H1 (cell line): ENCODE measurements at regions not wholly inside any gene's neighbourhood (a gene's known extent, or its start where the extent isn't known, plus 50 kb on each side); places are given as distances from the start of the nearest gene placed in this dataset.

Source experiments
- CTCF ChIA-PET: fragments of 300-600 bp; sonication (Branson Sonifier 250); formaldehyde crosslinking; loops from one replicate; lab custom pipeline; 2021; ENCODE audit not compliant: partially characterized antibody; lab: Charles Lee
- POLR2A ChIA-PET: fragments of 300-600 bp; sonication (Branson Sonifier 250); formaldehyde crosslinking; loops from one replicate; lab custom pipeline; 2021; ENCODE audit warnings: inconsistent platforms; ENCODE audit not compliant: partially characterized antibody; lab: Charles Lee
- DNase-seq, 2 experiments: peaks; one replicate each; pipeline versions ENCODE4 v3.0.0 to v3.0.0-alpha.2; 2010 to 2022; ENCODE audit warnings: low spot score in 2 of 2, low read depth in 1 of 2, mixed read lengths in 1 of 2
- FAIRE-seq: peaks from 2 replicates; lab custom pipeline; 2011; peaks lifted over from hg19 to GRCh38; lab: Jason Lieb, UNC
- H2AFZ ChIP-seq: 2 replicates; pipeline ENCODE4 v1.8.1; 2012; ENCODE audit warnings: low read length, inconsistent platforms
- H2AK5ac ChIP-seq: 2 replicates; pipeline ENCODE4 v1.6.1; 2013; ENCODE audit warnings: low read depth, low read length
- H2BK120ac ChIP-seq: replicated peaks from 2 replicates; pipeline ENCODE3; 2013; ENCODE audit warnings: low read depth, low read length, inconsistent platforms
- H2BK12ac ChIP-seq: 2 replicates; pipeline ENCODE4 v1.6.1; 2013; ENCODE audit warnings: low read depth, low read length
- H2BK15ac ChIP-seq: 2 replicates; pipeline ENCODE4 v1.6.1; 2013; ENCODE audit warnings: low read length
- H2BK20ac ChIP-seq: 2 replicates; pipeline ENCODE4 v1.6.1; 2013; ENCODE audit warnings: low read length
- H2BK5ac ChIP-seq: 2 replicates; pipeline ENCODE4 v1.6.1; 2013; ENCODE audit warnings: low read depth, low read length
- H3K14ac ChIP-seq: 2 replicates; pipeline ENCODE4 v1.6.1; 2013; ENCODE audit warnings: inconsistent platforms; ENCODE audit not compliant: insufficient read length
- H3K18ac ChIP-seq: 2 replicates; pipeline ENCODE4 v1.6.1; 2013; ENCODE audit warnings: low read length; ENCODE audit errors: extremely low read depth
- H3K23ac ChIP-seq: 2 replicates; pipeline ENCODE4 v1.6.1; 2013; ENCODE audit warnings: inconsistent platforms; ENCODE audit not compliant: insufficient read length
- H3K23me2 ChIP-seq: 2 replicates; pipeline ENCODE4 v1.6.1; 2013; ENCODE audit warnings: low read depth, low read length
- H3K27ac ChIP-seq: 2 replicates; pipeline ENCODE4 v1.6.1; 2011; ENCODE audit warnings: low read depth, low read length, inconsistent platforms
- H3K27me3 ChIP-seq, 4 experiments: replicated peaks in 1 of 4; 1 replicate in 1 of 4; 2 replicates in 3 of 4; pipeline versions ENCODE4 v1.6.1 to v1.8.1; 2011 to 2013; ENCODE audit warnings: low read length in 3 of 4, mild to moderate bottlenecking in 3 of 4, inconsistent platforms in 2 of 4, mixed read lengths in 2 of 4, moderate library complexity in 1 of 4; ENCODE audit not compliant: control insufficient read depth in 3 of 4, insufficient read depth in 3 of 4; ENCODE audit errors: extremely low read depth in 1 of 4
- H3K36me3 ChIP-seq, 4 experiments: 2 replicates each; pipeline versions ENCODE4 v1.6.1 to v1.8.1; 2011 to 2013; ENCODE audit warnings: mild to moderate bottlenecking in 4 of 4, low read length in 3 of 4, moderate library complexity in 2 of 4, control low read depth in 1 of 4, inconsistent platforms in 1 of 4; ENCODE audit not compliant: insufficient read depth in 4 of 4, control insufficient read depth in 2 of 4
- H3K4ac ChIP-seq: replicated peaks from 2 replicates; pipeline ENCODE3; 2013; ENCODE audit warnings: low read length, low read depth, mixed read lengths, inconsistent platforms; ENCODE audit not compliant: insufficient read length
- H3K4me1 ChIP-seq, 4 experiments: replicated peaks in 1 of 4; 1 replicate in 1 of 4; 2 replicates in 3 of 4; pipeline versions ENCODE4 v1.6.1 to v1.8.1; 2011 to 2013; ENCODE audit warnings: low read length in 3 of 4, inconsistent platforms in 2 of 4, mixed read lengths in 1 of 4; ENCODE audit not compliant: insufficient read depth in 4 of 4, control insufficient read depth in 3 of 4
- H3K4me2 ChIP-seq, 2 experiments: 2 replicates each; pipeline versions ENCODE4 v1.6.1 to v1.8.1; 2011 to 2013; ENCODE audit warnings: low read depth in 2 of 2, low read length in 2 of 2, control low read depth in 1 of 2, inconsistent platforms in 1 of 2, mild to moderate bottlenecking in 1 of 2; ENCODE audit not compliant: insufficient read depth in 1 of 2
- H3K4me3 ChIP-seq, 4 experiments: fragments of 200-600, 300-600 bp in 1 of 4; sonication (generic), shearing (Covaris generic), sonication (Bioruptor Twin) in 1 of 4; 2 replicates each; pipeline versions ENCODE4 v1.5.1 to v1.8.1; 2011 to 2016; ENCODE audit warnings: low read length in 4 of 4, low read depth in 3 of 4, control low read depth in 2 of 4, inconsistent platforms in 2 of 4, mild to moderate bottlenecking in 2 of 4, mixed read lengths in 1 of 4, moderate library complexity in 1 of 4; ENCODE audit not compliant: insufficient read depth in 2 of 4; ENCODE audit errors: extremely low read depth in 1 of 4
- H3K56ac ChIP-seq: replicated peaks from 2 replicates; pipeline ENCODE3; 2013; ENCODE audit warnings: low read depth, mild to moderate bottlenecking, mixed read lengths, low read length, inconsistent platforms; ENCODE audit not compliant: insufficient read length
- H3K79me1 ChIP-seq: 2 replicates; pipeline ENCODE4 v1.6.1; 2013; ENCODE audit warnings: low read depth, low read length, control low read depth
- H3K79me2 ChIP-seq, 2 experiments: 2 replicates each; pipeline versions ENCODE4 v1.6.1 to v1.8.1; 2012 to 2013; ENCODE audit warnings: low read length in 2 of 2, mild to moderate bottlenecking in 2 of 2, inconsistent platforms in 1 of 2; ENCODE audit not compliant: insufficient read depth in 2 of 2, control insufficient read depth in 1 of 2
- H3K9ac ChIP-seq, 4 experiments: replicated peaks in 1 of 4; 1 replicate in 1 of 4; 2 replicates in 3 of 4; pipeline versions ENCODE4 v1.6.1 to v1.8.1; 2011 to 2013; ENCODE audit warnings: low read depth in 3 of 4, low read length in 3 of 4, control low read depth in 2 of 4, mild to moderate bottlenecking in 2 of 4, moderate library complexity in 2 of 4, inconsistent platforms in 1 of 4; ENCODE audit errors: extremely low read depth in 1 of 4
- H3K9me3 ChIP-seq, 2 experiments: 2 replicates each; pipeline versions ENCODE4 v1.6.1 to v1.8.1; 2012 to 2013; ENCODE audit warnings: mild to moderate bottlenecking in 2 of 2, moderate library complexity in 2 of 2, control low read depth in 1 of 2, inconsistent platforms in 1 of 2, low read depth in 1 of 2, low read length in 1 of 2, mixed read lengths in 1 of 2; ENCODE audit not compliant: insufficient read depth in 2 of 2
- H4K20me1 ChIP-seq, 2 experiments: replicated peaks in 1 of 2; 2 replicates each; pipeline versions ENCODE3 to v1.8.1; 2011 to 2013; ENCODE audit warnings: inconsistent platforms in 2 of 2, low read length in 2 of 2, mild to moderate bottlenecking in 1 of 2; ENCODE audit not compliant: insufficient read depth in 2 of 2, control insufficient read depth in 1 of 2
- H4K5ac ChIP-seq: 2 replicates; pipeline ENCODE4 v1.6.1; 2013; ENCODE audit warnings: low read length, low read depth, mixed read lengths, inconsistent platforms; ENCODE audit not compliant: insufficient read length
- H4K8ac ChIP-seq: 2 replicates; pipeline ENCODE4 v1.8.0; 2013; ENCODE audit warnings: mild to moderate bottlenecking, moderate library complexity, low read length, inconsistent platforms; ENCODE audit not compliant: insufficient read depth; ENCODE audit errors: extremely low read depth
- H4K91ac ChIP-seq: replicated peaks from 2 replicates; pipeline ENCODE3; 2013; ENCODE audit warnings: low read length, mixed read lengths, inconsistent platforms; ENCODE audit not compliant: insufficient read length
- KDM1A ChIP-seq: fragments of 200-600, 300-600 bp; sonication (generic); IDR thresholded peaks from 2 replicates; pipeline ENCODE4 v1.7.1; 2016; ENCODE audit warnings: mild to moderate bottlenecking, low read length, borderline replicate concordance
- TBP ChIP-seq: IDR thresholded peaks from 2 replicates; pipeline ENCODE4 v1.6.1; 2011; ENCODE audit warnings: low read depth, low read length, improper control_type of control experiment
- WGBS, 2 experiments: shearing (Covaris generic) in 1 of 2; methylation state at CpG; one replicate each; pipeline versions ENCODE4 v1.1.6 to v1.1.7; 2013 to 2015; ENCODE audit warnings: low lambda C conversion rate in 2 of 2, mixed read lengths in 2 of 2, inconsistent platforms in 1 of 2, low coverage in 1 of 2, missing lambda C conversion rate in 1 of 2; ENCODE audit not compliant: insufficient replicate concordance in 2 of 2, insufficient coverage in 1 of 2, insufficient read length in 1 of 2; ENCODE audit errors: extremely low coverage in 1 of 2, missing lambda C conversion rate in 1 of 2; 5-methylcytosine and 5-hydroxymethylcytosine counted together

DNA sequence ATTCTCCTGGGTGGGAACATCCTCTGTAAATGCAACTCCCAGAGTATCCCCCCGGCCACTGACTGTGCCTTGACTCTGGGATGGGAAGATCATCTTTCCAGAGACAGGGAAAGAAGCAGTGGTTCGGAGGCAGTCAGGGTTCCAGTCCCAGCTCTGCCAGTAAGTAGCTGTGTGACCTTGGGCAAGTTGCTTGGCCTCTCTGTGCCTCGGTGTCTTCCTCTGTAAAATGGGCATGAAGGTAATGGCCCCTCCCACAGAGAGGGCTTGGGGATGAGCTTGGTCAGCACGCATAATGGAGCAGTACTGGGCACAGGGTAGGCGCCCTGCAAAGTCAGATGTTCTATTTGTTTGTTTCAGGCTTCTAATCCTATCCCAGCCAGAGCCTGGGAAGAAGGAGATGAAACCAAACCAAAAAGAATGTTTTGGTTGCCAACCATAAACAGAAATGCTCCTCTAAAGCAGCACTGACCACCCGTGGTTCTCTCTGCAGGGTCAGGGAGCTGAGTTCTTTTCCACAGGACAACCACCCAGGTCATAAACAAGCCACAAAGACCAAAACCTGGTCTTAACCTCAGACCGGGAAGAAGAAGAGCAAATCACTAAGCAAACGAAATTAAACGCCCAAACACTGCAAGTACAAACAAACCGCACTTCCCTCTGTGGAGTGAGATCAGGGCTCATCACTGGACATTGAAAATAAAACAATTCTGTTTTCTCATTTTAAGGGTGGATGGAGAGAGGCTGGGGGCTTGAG lies 381.0 kb upstream of the SULF2 start:
- Histone ChIP-seq H3K27ac (no peak overlapping the region), H3K79me2 (no peaks in the 10 kb centered on the region), H2AFZ (no peak overlapping the region), H3K4me3 (no peak overlapping the region), H3K9me3 (no peaks in the 10 kb centered on the region), H3K4me1 (no peaks in the 10 kb centered on the region; a peak in 2 of 7 replicates), H3K79me1 (no peaks in the 10 kb centered on the region), H3K4me2 (no peak overlapping the region), H2BK12ac (no peak overlapping the region), H4K20me1 (peaks cover 0 to 3% of the 10 kb centered on the region in 2 experiments), H3K56ac (no peak overlapping the region), H3K14ac (no peak overlapping the region), H2BK5ac (no peak overlapping the region), H4K91ac (no peak overlapping the region), H3K18ac (no peak overlapping the region), H2BK20ac (no peak overlapping the region), H2BK15ac (no peak overlapping the region), H3K27me3 (no peaks in the 10 kb centered on the region), H2AK5ac (no peak overlapping the region), H3K23me2 (peaks cover 2% of the 10 kb centered on the region; the same call in 1 of the 2 replicates), H3K23ac (no peak overlapping the region), H4K8ac (no peak overlapping the region), H3K4ac (no peak overlapping the region), H3K9ac (no peak overlapping the region), H3K36me3 (no peaks in the 10 kb centered on the region), H2BK120ac (no peak overlapping the region), H4K5ac (no peak overlapping the region)
- ChIA-PET POLR2A (no interaction called here), CTCF (no interaction called here)
- FAIRE-seq (no peak), DNase-seq (no peak)
- WGBS, 2 experiments: 89% methylated on average over 10 of the region's 10 CpGs; no CpG with 5 or more reads in 1 of the 2 experiments
- TF ChIP-seq TBP: no peak
- TF ChIP-seq KDM1A: peak; percentile 66; the same call in 1 of the 2 replicates
